H7 (cell line): ENCODE measurements at regions not wholly inside any gene's neighbourhood (a gene's known extent, or its start where the extent isn't known, plus 50 kb on each side); places are given as distances from the start of the nearest gene placed in this dataset.
"Not testable (repeated sequence)": the region's sequence is repeated elsewhere in the genome, so short reads cannot be mapped to it uniquely, and the experiment has no call there.

Experiments
- DNase-seq: peaks from one replicate; pipeline ENCODE4 v3.0.0; 2012
- H3K27me3 ChIP-seq: 2 replicates; pipeline ENCODE4 v1.6.0; 2011; ENCODE audit warnings: mild to moderate bottlenecking, low read length; ENCODE audit not compliant: control insufficient read depth, insufficient read depth
- H3K36me3 ChIP-seq: replicated peaks from 2 replicates; pipeline ENCODE4 v1.5.1; 2011; ENCODE audit warnings: low read length; ENCODE audit not compliant: control insufficient read depth, insufficient read depth
- H3K4me3 ChIP-seq: 2 replicates; pipeline ENCODE4 v1.5.1; 2011; ENCODE audit warnings: low read depth, mild to moderate bottlenecking, control low read depth, low read length, moderate library complexity; ENCODE audit not compliant: insufficient read depth

GRCh38 chr4:74559853-74560252 is 114.9 kb downstream of the AREG start:
- Histone ChIP-seq H3K4me3 (no peak overlapping the region), H3K36me3 (no peaks in the 10 kb centered on the region), H3K27me3 (no peaks in the 10 kb centered on the region)
- DNase-seq, result no peak

- Histone ChIP-seq H3K36me3 (no peaks in the 10 kb centered on the region), H3K4me3 (no peak overlapping the region), H3K27me3 (no peaks in the 10 kb centered on the region)
- DNase-seq, result no peak
Measured at GRCh38 chr4:74567981-74568380, 123.0 kb downstream of the AREG start.

GRCh38 chr4:74570095-74570494 is 125.2 kb downstream of the AREG start:
- H3K27me3 ChIP-seq, result no peaks in the 10 kb centered on the region
- no peak for DNase-seq
- no peak overlapping the region for H3K4me3 ChIP-seq
- H3K36me3 ChIP-seq, result no peaks in the 10 kb centered on the region

- no peaks in the 10 kb centered on the region for H3K36me3 ChIP-seq
- no peak overlapping the region for H3K4me3 ChIP-seq
- no peaks in the 10 kb centered on the region for H3K27me3 ChIP-seq
- no peak for DNase-seq
Measured at GRCh38 chr4:74578329-74578728, 133.4 kb downstream of the AREG start.

- not testable (repeated sequence) for H3K4me3 ChIP-seq, H3K36me3 ChIP-seq, H3K27me3 ChIP-seq, DNase-seq
Measured at GRCh38 chr4:74578865-74579264, 133.9 kb downstream of the AREG start.

- H3K36me3 ChIP-seq, result no peaks in the 10 kb centered on the region
- no peak for DNase-seq
Measured at GRCh38 chr4:74583089-74583700, 138.3 kb downstream of the AREG start.

GRCh38 chr4:74583757-74584156 is 138.8 kb downstream of the AREG start:
- Histone ChIP-seq H3K36me3 (no peaks in the 10 kb centered on the region), H3K27me3 (no peaks in the 10 kb centered on the region), H3K4me3 (no peak overlapping the region)
- DNase-seq, result no peak

More at GRCh38 chr4:74583089-74583700, 138.3 kb downstream of the AREG start:
- H3K4me3 ChIP-seq, result no peak overlapping the region
- H3K27me3 ChIP-seq, result no peaks in the 10 kb centered on the region

- no peaks in the 10 kb centered on the region for H3K36me3 ChIP-seq
- no peaks in the 10 kb centered on the region for H3K27me3 ChIP-seq
- no peak overlapping the region for H3K4me3 ChIP-seq
- no peak for DNase-seq
Measured at GRCh38 chr4:74588350-74588749, 143.4 kb downstream of the AREG start.

- H3K36me3 ChIP-seq, result no peaks in the 10 kb centered on the region
- no peaks in the 10 kb centered on the region for H3K27me3 ChIP-seq
- H3K4me3 ChIP-seq, result no peak overlapping the region
- DNase-seq, result no peak
Measured at GRCh38 chr4:74590476-74590875, 145.5 kb downstream of the AREG start.

GRCh38 chr4:74598611-74599325 is 153.8 kb downstream of the AREG start:
- no peak overlapping the region for H3K4me3 ChIP-seq
- H3K27me3 ChIP-seq, result no peaks in the 10 kb centered on the region
- H3K36me3 ChIP-seq, result no peaks in the 10 kb centered on the region
- no peak for DNase-seq

GRCh38 chr4:74603186-74603585 is 158.2 kb downstream of the AREG start:
- H3K27me3 ChIP-seq, result no peaks in the 10 kb centered on the region
- no peak for DNase-seq
- H3K4me3 ChIP-seq, result no peak overlapping the region
- no peaks in the 10 kb centered on the region for H3K36me3 ChIP-seq

- H3K36me3 ChIP-seq, result no peaks in the 10 kb centered on the region
- no peak overlapping the region for H3K4me3 ChIP-seq
- H3K27me3 ChIP-seq, result no peaks in the 10 kb centered on the region
- DNase-seq, result no peak
Measured at GRCh38 chr4:74608151-74608949, 163.4 kb downstream of the AREG start.

- H3K4me3 ChIP-seq, result no peak overlapping the region
- no peaks in the 10 kb centered on the region for H3K27me3 ChIP-seq
- H3K36me3 ChIP-seq, result no peaks in the 10 kb centered on the region
- DNase-seq, result no peak
Measured at GRCh38 chr4:74610491-74610890, 165.6 kb downstream of the AREG start.

- DNase-seq, result no peak
- H3K27me3 ChIP-seq, result no peaks in the 10 kb centered on the region
Measured at GRCh38 chr4:74612837-74613236, 167.9 kb downstream of the AREG start.

GRCh38 chr4:74613266-74613665 is 168.3 kb downstream of the AREG start:
- no peak for DNase-seq
- no peaks in the 10 kb centered on the region for H3K27me3 ChIP-seq
- no peak overlapping the region for H3K4me3 ChIP-seq
- no peaks in the 10 kb centered on the region for H3K36me3 ChIP-seq

More at GRCh38 chr4:74612837-74613236, 167.9 kb downstream of the AREG start:
- Histone ChIP-seq H3K36me3 (no peaks in the 10 kb centered on the region), H3K4me3 (no peak overlapping the region)
